ENCODE measurements at regions not wholly inside any gene's neighbourhood (a gene's known extent, or its start where the extent isn't known, plus 50 kb on each side); places are given as distances from the start of the nearest gene placed in this dataset.

DNA sequence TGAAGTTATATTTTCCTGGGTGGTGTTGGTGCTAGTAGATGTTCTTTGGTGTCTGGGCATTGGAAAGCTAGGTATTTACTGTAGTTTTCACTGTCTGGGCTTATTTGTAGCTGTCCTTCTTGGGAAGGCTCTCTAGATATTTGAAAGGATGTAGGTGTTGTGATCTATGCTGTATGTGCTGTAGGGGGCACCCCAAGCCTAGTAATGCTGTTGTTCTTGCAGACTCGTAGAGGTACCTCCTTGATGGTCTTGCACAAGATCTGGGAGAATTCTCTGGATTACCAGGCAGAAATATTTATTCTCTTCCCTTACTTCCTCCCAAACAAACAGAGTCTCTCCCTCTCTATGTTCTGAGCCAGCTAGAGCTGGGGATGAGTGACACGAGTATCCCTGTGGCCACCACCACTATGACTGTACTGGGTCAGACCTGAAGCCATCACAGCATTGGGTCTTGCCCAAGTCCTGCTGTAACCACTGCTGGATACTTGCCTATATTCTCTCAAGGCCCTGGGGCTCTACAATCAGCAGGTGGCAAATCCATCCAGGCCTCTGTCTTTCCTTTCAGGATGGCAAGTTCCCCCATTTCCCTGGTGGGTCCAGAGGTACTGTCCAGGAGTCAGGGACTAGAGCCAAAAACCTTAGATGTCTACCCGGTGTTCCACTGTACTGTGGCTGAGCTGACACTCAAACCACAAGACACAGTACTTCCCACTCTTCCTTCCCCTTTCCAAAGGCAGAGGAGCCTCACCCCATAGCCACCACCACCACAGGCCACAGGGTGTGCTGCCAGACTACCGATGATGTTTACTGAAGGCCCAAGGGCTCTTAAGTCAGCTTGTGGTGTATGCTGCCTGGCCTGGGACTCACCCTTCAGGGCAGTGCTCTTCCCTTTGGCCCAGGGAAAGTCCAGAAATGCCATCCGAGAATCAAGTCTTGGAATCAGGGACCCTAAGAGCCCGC is 195.2 kb upstream of the DPPA4 start:
- Mint-ChIP-seq H3K9me3 (peaks cover 0 to 2% (median 0%) of the 10 kb centered on the region in 9 donors), H3K27ac (peak overlapping the region in 1 of 10 donors; percentile 47), H3K36me3 (no peaks in the 10 kb centered on the region), H3K4me3 (no peak overlapping the region), H3K4me1 (peaks cover 0 to 4% (median 0%) of the 10 kb centered on the region in 4 donors), H3K27me3 (peaks cover 0 to 12% (median 0%) of the 10 kb centered on the region in 5 donors)
- DNase-seq (peak in 8 of 10 donors; percentile 8 to 72 (median 28)), ATAC-seq (peak; percentile 61 to 75)
- POLR2A ChIA-PET: no interaction called here

GRCh38 chr3:109545746-109546145 is 208.4 kb upstream of the DPPA4 start:
- no peaks in the 10 kb centered on the region for H3K4me1 Mint-ChIP-seq
- DNase-seq: no peak
- no peaks in the 10 kb centered on the region for H3K36me3 Mint-ChIP-seq
- no peak overlapping the region for H3K4me3 Mint-ChIP-seq
- peaks cover 0 to 4% (median 0%) of the 10 kb centered on the region in 5 donors for H3K27me3 Mint-ChIP-seq
- H3K27ac Mint-ChIP-seq: no peak overlapping the region
- POLR2A ChIA-PET: no interaction called here
- peaks cover 0 to 11% (median 0%) of the 10 kb centered on the region in 9 donors for H3K9me3 Mint-ChIP-seq
- ATAC-seq: no peak

- H3K4me3 Mint-ChIP-seq: no peak overlapping the region
- POLR2A ChIA-PET: no interaction called here
- no peaks in the 10 kb centered on the region for H3K4me1 Mint-ChIP-seq
- no peaks in the 10 kb centered on the region for H3K9me3 Mint-ChIP-seq
- DNase-seq: no peak
- H3K27ac Mint-ChIP-seq: no peak overlapping the region
- H3K36me3 Mint-ChIP-seq: no peaks in the 10 kb centered on the region
- no peak for ATAC-seq
- H3K27me3 Mint-ChIP-seq: no peaks in the 10 kb centered on the region
These were observed 211.0 kb upstream of the DPPA4 start for GRCh38 chr3:109548192-109548938.

GRCh38 chr3:109553591-109554371 is 216.4 kb upstream of the DPPA4 start:
- Mint-ChIP-seq H3K36me3 (peaks cover 0 to 5% (median 0%) of the 10 kb centered on the region in 3 donors), H3K27me3 (peaks cover 0 to 2% (median 0%) of the 10 kb centered on the region in 5 donors), H3K9me3 (peaks cover 0 to 26% (median 7%) of the 10 kb centered on the region in 9 donors), H3K27ac (no peak overlapping the region), H3K4me3 (no peak overlapping the region), H3K4me1 (no peaks in the 10 kb centered on the region)
- DNase-seq (no peak), ATAC-seq (no peak)
- POLR2A ChIA-PET: no interaction called here

DNA sequence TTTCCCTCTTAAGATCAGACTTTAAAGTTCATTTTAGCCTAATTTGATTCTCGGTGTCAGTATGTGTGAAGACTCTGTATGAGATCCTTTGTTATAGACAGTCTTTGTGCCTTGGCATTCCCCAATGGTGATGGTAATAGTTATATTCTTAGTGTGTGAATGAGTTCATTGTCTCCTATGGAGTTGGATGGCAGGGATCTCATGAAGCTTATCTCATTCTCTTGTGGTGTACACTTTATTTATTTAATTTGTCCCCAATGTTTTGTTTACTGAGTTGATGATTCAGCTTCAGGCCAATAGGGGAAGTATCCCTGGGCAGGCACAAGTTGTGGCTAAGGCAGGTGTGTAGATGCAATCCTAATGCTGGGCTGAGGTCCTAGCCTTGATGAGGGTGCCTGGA is 222.0 kb upstream of the DPPA4 start:
- Mint-ChIP-seq H3K36me3 (peaks cover 0 to 12% (median 0%) of the 10 kb centered on the region in 3 donors), H3K4me1 (peaks cover 6 to 15% (median 11%) of the 10 kb centered on the region in 4 donors), H3K27me3 (peaks cover 0 to 2% (median 0%) of the 10 kb centered on the region in 5 donors), H3K27ac (no peak overlapping the region), H3K4me3 (no peak overlapping the region), H3K9me3 (peaks cover 0 to 41% (median 12%) of the 10 kb centered on the region in 9 donors)
- DNase-seq (no peak), ATAC-seq (no peak)
- POLR2A ChIA-PET: no interaction called here

GRCh38 chr3:109563149-109563548 is 225.8 kb upstream of the DPPA4 start:
- H3K4me1 Mint-ChIP-seq: peaks cover 6 to 15% (median 11%) of the 10 kb centered on the region in 4 donors

GRCh38 chr3:109569135-109569846 is 231.9 kb upstream of the DPPA4 start:
- no peak overlapping the region for H3K4me3 Mint-ChIP-seq
- no peak overlapping the region for H3K27ac Mint-ChIP-seq
- POLR2A ChIA-PET: no interaction called here
- DNase-seq (no peak), ATAC-seq (no peak)
- peaks cover 0 to 3% (median 0%) of the 10 kb centered on the region in 5 donors for H3K27me3 Mint-ChIP-seq
- H3K36me3 Mint-ChIP-seq: no peaks in the 10 kb centered on the region
- H3K9me3 Mint-ChIP-seq: peaks cover 0 to 5% (median 0%) of the 10 kb centered on the region in 9 donors
- peaks cover 0 to under 1% (median under 1%) of the 10 kb centered on the region in 4 donors for H3K4me1 Mint-ChIP-seq

More at GRCh38 chr3:109563149-109563548, 225.8 kb upstream of the DPPA4 start:
- POLR2A ChIA-PET: no interaction called here
- ATAC-seq: peak; percentile 89
- peaks cover 0 to 7% (median 0%) of the 10 kb centered on the region in 3 donors for H3K36me3 Mint-ChIP-seq
- DNase-seq: peak in 9 of 10 donors; percentile 11 to 78 (median 56)
- peak overlapping the region in 8 of 10 donors; percentile 13 to 69 (median 44) for H3K4me3 Mint-ChIP-seq
- peak overlapping the region in 7 of 10 donors; percentile 2 to 86 (median 23) for H3K27ac Mint-ChIP-seq
- H3K27me3 Mint-ChIP-seq: no peaks in the 10 kb centered on the region
- peaks cover 0 to 22% (median 8%) of the 10 kb centered on the region in 9 donors for H3K9me3 Mint-ChIP-seq

DNA sequence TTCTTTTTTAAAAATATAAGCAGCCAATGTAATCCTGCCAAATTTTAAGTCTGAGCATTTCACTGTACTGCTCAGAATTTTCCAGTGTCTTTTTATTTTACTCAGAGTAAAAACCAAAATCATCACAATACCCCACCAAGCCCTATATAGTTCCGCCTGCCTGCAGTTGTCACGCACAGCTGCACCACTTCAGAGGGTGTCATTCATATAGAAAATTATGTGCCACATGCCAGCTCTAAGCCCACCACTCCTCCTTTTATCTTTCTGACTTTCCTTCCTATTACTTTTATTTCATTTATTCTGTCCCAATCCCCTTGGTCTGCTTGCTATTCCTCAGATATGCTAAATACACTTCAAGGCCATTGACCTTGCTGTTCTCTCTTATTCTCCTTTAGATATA is 233.1 kb upstream of the DPPA4 start:
- Mint-ChIP-seq H3K4me3 (no peak overlapping the region), H3K36me3 (no peaks in the 10 kb centered on the region), H3K9me3 (peaks cover 0 to 5% (median 0%) of the 10 kb centered on the region in 9 donors), H3K27me3 (peaks cover 0 to 3% (median 0%) of the 10 kb centered on the region in 5 donors), H3K4me1 (no peaks in the 10 kb centered on the region), H3K27ac (no peak overlapping the region)
- POLR2A ChIA-PET: no interaction called here
- DNase-seq (no peak), ATAC-seq (no peak)

DNA sequence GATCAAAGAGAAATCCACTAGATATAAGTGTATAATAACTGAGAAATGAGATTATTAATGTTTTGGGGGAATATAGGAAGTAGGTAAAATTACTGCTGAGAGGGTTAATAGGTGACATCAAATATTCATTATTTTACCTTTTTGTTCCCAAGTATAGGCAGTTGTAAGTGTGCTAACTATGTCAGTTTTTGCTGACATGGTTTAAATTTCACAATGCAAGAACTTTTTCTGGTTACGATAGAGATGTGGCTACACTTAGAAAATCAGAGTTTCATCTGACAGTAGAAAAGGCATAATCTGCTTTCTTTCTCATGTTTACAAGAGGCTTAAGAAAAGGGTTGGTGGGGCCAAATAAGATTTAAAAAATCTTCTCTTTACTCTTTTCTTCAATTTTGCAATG is 235.0 kb upstream of the DPPA4 start:
- no peak for DNase-seq
- Mint-ChIP-seq H3K4me1 (no peaks in the 10 kb centered on the region), H3K36me3 (peaks cover 0 to 3% (median 0%) of the 10 kb centered on the region in 3 donors), H3K27ac (no peak overlapping the region), H3K9me3 (peaks cover 0 to 5% (median 0%) of the 10 kb centered on the region in 9 donors), H3K4me3 (no peak overlapping the region), H3K27me3 (peaks cover 0 to 3% (median 0%) of the 10 kb centered on the region in 5 donors)
- POLR2A ChIA-PET: no interaction called here
- no peak for ATAC-seq

GRCh38 chr3:109596991-109597390 is 259.6 kb upstream of the DPPA4 start:
- POLR2A ChIA-PET: no interaction called here
- Mint-ChIP-seq H3K27me3 (peaks cover 0 to 12% (median 0%) of the 10 kb centered on the region in 5 donors), H3K4me1 (no peaks in the 10 kb centered on the region)

DNA sequence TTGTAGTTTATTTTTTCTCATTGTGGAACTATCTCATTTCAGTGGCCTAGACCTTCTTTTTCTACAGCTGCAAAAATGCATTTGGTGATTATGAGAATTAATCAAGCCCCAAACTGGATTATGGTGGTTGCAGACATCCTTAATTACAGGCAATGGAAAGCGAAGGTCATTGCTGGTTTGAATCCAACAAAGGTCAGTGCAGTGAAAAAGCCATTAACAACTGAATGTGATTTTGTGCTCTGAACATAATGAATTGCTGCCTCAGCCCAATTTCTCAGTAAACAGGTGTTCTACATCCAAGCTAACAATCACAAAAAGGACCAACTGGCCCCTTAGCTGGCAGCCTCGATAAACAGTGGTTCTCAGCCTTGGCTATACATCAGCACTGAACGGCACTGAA is 260.1 kb upstream of the DPPA4 start:
- Mint-ChIP-seq H3K9me3 (peaks cover 0 to 17% (median 5%) of the 10 kb centered on the region in 9 donors), H3K27ac (no peak overlapping the region), H3K27me3 (peaks cover 0 to 15% (median 0%) of the 10 kb centered on the region in 5 donors), H3K4me3 (no peak overlapping the region), H3K4me1 (no peaks in the 10 kb centered on the region), H3K36me3 (peaks cover 0 to 6% (median 4%) of the 10 kb centered on the region in 3 donors)
- DNase-seq (no peak), ATAC-seq (no peak)
- POLR2A ChIA-PET: no interaction called here

More at GRCh38 chr3:109596991-109597390, 259.6 kb upstream of the DPPA4 start:
- Mint-ChIP-seq H3K9me3 (peaks cover 0 to 17% (median 5%) of the 10 kb centered on the region in 9 donors), H3K4me3 (no peak overlapping the region), H3K27ac (no peak overlapping the region), H3K36me3 (peaks cover 0 to 6% (median 4%) of the 10 kb centered on the region in 3 donors)
- DNase-seq (no peak), ATAC-seq (no peak)
